HepG2 (cell line): ENCODE measurements at regions not wholly inside any gene's neighbourhood (a gene's known extent, or its start where the extent isn't known, plus 50 kb on each side); places are given as distances from the start of the nearest gene placed in this dataset.

Experiments
- KMT2B ChIP-seq: IDR thresholded peaks from 2 replicates; pipeline ENCODE4 v1.6.1; 2016; ENCODE audit warnings: missing genetic modification reagents, missing compliant biosample characterization
- PRMT3 ChIP-seq: sonication (generic); formaldehyde crosslinking; IDR thresholded peaks from 2 replicates; pipeline ENCODE4 v1.8.1; 2022; ENCODE audit warnings: low read depth, mild to moderate bottlenecking, moderate library complexity, missing genetic modification reagents, borderline replicate concordance
- ZBTB7A ChIP-seq: sonication (generic); formaldehyde crosslinking; IDR thresholded peaks from 2 replicates; pipeline ENCODE4 v1.8.0; 2022; ENCODE audit warnings: mild to moderate bottlenecking, missing genetic modification reagents
- ZIK1 ChIP-seq: sonication (generic); formaldehyde crosslinking; IDR thresholded peaks from 2 replicates; pipeline ENCODE4 v1.5.0; 2020; ENCODE audit warnings: mild to moderate bottlenecking, low read depth, missing genetic modification reagents, borderline replicate concordance
- ZNF296 ChIP-seq: sonication (generic); formaldehyde crosslinking; conservative IDR thresholded peaks from 2 replicates; pipeline ENCODE4 v1.5.0; 2020; ENCODE audit warnings: mild to moderate bottlenecking, missing genetic modification reagents
- ZNF543 ChIP-seq: sonication (generic); formaldehyde crosslinking; IDR thresholded peaks from 2 replicates; pipeline ENCODE4 v1.4.0; 2020; ENCODE audit warnings: mild to moderate bottlenecking, missing genetic modification reagents
- ZNF775 ChIP-seq: sonication (generic); formaldehyde crosslinking; IDR thresholded peaks from 2 replicates; pipeline ENCODE4 v1.4.0; 2020; ENCODE audit warnings: missing genetic modification reagents, mild to moderate bottlenecking, moderate library complexity, borderline replicate concordance
- ZNF841 ChIP-seq: sonication (generic); formaldehyde crosslinking; IDR thresholded peaks from 2 replicates; pipeline ENCODE4 v1.8.1; 2023; ENCODE audit warnings: missing genetic modification reagents, borderline replicate concordance
- TF ChIP-seq, protein P1 (sequence below): sonication (generic); formaldehyde crosslinking; IDR thresholded peaks from 2 replicates; pipeline ENCODE4 v1.5.0; 2020; ENCODE audit warnings: mild to moderate bottlenecking, missing genetic modification reagents
- TF ChIP-seq, protein P2 (sequence below): sonication (generic); formaldehyde crosslinking; IDR thresholded peaks from 2 replicates; pipeline ENCODE4 v1.4.0; 2020; ENCODE audit warnings: missing genetic modification reagents
- TF ChIP-seq, protein P3 (sequence below): sonication (generic); formaldehyde crosslinking; IDR thresholded peaks from 2 replicates; pipeline ENCODE4 v1.4.0; 2020; ENCODE audit warnings: missing genetic modification reagents, borderline replicate concordance
- TF ChIP-seq, protein P4 (sequence below): sonication (generic); formaldehyde crosslinking; IDR thresholded peaks from 2 replicates; pipeline ENCODE4 v1.9.0; 2021; ENCODE audit warnings: missing genetic modification reagents, mild to moderate bottlenecking, borderline replicate concordance
- TF ChIP-seq, protein P5 (sequence below): sonication (generic); formaldehyde crosslinking; conservative IDR thresholded peaks from 2 replicates; pipeline ENCODE4 v1.5.0; 2020; ENCODE audit warnings: missing genetic modification reagents

DNA sequence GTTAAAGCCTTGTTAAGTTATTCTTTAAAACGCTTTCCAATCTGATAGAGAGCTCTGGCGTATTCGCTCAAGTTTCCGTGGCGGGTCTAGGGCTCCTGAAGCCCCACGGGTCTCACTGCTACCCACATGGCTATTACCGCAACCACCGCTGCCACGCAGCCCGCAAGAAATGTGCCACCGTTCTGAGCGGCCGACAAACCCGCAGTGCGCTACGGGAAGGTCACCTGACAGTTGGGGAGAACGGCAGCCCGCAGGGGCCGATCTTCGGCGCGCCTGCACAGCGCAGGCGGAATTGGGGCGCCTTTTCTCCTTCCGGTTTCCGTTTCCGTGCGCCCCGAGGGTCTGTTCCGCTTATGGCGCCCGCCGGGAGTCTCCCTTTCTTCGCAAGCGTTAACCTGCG is 76.6 kb upstream of the SNRPN start (continued):
- TF ChIP-seq, protein P1, sequence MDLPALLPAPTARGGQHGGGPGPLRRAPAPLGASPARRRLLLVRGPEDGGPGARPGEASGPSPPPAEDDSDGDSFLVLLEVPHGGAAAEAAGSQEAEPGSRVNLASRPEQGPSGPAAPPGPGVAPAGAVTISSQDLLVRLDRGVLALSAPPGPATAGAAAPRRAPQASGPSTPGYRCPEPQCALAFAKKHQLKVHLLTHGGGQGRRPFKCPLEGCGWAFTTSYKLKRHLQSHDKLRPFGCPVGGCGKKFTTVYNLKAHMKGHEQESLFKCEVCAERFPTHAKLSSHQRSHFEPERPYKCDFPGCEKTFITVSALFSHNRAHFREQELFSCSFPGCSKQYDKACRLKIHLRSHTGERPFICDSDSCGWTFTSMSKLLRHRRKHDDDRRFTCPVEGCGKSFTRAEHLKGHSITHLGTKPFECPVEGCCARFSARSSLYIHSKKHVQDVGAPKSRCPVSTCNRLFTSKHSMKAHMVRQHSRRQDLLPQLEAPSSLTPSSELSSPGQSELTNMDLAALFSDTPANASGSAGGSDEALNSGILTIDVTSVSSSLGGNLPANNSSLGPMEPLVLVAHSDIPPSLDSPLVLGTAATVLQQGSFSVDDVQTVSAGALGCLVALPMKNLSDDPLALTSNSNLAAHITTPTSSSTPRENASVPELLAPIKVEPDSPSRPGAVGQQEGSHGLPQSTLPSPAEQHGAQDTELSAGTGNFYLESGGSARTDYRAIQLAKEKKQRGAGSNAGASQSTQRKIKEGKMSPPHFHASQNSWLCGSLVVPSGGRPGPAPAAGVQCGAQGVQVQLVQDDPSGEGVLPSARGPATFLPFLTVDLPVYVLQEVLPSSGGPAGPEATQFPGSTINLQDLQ = no peak
- TF ChIP-seq, protein P2, sequence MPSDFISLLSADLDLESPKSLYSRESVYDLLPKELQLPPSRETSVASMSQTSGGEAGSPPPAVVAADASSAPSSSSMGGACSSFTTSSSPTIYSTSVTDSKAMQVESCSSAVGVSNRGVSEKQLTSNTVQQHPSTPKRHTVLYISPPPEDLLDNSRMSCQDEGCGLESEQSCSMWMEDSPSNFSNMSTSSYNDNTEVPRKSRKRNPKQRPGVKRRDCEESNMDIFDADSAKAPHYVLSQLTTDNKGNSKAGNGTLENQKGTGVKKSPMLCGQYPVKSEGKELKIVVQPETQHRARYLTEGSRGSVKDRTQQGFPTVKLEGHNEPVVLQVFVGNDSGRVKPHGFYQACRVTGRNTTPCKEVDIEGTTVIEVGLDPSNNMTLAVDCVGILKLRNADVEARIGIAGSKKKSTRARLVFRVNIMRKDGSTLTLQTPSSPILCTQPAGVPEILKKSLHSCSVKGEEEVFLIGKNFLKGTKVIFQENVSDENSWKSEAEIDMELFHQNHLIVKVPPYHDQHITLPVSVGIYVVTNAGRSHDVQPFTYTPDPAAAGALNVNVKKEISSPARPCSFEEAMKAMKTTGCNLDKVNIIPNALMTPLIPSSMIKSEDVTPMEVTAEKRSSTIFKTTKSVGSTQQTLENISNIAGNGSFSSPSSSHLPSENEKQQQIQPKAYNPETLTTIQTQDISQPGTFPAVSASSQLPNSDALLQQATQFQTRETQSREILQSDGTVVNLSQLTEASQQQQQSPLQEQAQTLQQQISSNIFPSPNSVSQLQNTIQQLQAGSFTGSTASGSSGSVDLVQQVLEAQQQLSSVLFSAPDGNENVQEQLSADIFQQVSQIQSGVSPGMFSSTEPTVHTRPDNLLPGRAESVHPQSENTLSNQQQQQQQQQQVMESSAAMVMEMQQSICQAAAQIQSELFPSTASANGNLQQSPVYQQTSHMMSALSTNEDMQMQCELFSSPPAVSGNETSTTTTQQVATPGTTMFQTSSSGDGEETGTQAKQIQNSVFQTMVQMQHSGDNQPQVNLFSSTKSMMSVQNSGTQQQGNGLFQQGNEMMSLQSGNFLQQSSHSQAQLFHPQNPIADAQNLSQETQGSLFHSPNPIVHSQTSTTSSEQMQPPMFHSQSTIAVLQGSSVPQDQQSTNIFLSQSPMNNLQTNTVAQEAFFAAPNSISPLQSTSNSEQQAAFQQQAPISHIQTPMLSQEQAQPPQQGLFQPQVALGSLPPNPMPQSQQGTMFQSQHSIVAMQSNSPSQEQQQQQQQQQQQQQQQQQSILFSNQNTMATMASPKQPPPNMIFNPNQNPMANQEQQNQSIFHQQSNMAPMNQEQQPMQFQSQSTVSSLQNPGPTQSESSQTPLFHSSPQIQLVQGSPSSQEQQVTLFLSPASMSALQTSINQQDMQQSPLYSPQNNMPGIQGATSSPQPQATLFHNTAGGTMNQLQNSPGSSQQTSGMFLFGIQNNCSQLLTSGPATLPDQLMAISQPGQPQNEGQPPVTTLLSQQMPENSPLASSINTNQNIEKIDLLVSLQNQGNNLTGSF = no peak; the same call in 1 of the 2 replicates
- TF ChIP-seq, protein P3, sequence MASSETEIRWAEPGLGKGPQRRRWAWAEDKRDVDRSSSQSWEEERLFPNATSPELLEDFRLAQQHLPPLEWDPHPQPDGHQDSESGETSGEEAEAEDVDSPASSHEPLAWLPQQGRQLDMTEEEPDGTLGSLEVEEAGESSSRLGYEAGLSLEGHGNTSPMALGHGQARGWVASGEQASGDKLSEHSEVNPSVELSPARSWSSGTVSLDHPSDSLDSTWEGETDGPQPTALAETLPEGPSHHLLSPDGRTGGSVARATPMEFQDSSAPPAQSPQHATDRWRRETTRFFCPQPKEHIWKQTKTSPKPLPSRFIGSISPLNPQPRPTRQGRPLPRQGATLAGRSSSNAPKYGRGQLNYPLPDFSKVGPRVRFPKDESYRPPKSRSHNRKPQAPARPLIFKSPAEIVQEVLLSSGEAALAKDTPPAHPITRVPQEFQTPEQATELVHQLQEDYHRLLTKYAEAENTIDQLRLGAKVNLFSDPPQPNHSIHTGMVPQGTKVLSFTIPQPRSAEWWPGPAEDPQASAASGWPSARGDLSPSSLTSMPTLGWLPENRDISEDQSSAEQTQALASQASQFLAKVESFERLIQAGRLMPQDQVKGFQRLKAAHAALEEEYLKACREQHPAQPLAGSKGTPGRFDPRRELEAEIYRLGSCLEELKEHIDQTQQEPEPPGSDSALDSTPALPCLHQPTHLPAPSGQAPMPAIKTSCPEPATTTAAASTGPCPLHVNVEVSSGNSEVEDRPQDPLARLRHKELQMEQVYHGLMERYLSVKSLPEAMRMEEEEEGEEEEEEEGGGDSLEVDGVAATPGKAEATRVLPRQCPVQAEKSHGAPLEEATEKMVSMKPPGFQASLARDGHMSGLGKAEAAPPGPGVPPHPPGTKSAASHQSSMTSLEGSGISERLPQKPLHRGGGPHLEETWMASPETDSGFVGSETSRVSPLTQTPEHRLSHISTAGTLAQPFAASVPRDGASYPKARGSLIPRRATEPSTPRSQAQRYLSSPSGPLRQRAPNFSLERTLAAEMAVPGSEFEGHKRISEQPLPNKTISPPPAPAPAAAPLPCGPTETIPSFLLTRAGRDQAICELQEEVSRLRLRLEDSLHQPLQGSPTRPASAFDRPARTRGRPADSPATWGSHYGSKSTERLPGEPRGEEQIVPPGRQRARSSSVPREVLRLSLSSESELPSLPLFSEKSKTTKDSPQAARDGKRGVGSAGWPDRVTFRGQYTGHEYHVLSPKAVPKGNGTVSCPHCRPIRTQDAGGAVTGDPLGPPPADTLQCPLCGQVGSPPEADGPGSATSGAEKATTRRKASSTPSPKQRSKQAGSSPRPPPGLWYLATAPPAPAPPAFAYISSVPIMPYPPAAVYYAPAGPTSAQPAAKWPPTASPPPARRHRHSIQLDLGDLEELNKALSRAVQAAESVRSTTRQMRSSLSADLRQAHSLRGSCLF (CRISPR knock-in tag) = no peak
- TF ChIP-seq ZBTB7A (CRISPR knock-in tag) = no peak
- TF ChIP-seq, protein P4, sequence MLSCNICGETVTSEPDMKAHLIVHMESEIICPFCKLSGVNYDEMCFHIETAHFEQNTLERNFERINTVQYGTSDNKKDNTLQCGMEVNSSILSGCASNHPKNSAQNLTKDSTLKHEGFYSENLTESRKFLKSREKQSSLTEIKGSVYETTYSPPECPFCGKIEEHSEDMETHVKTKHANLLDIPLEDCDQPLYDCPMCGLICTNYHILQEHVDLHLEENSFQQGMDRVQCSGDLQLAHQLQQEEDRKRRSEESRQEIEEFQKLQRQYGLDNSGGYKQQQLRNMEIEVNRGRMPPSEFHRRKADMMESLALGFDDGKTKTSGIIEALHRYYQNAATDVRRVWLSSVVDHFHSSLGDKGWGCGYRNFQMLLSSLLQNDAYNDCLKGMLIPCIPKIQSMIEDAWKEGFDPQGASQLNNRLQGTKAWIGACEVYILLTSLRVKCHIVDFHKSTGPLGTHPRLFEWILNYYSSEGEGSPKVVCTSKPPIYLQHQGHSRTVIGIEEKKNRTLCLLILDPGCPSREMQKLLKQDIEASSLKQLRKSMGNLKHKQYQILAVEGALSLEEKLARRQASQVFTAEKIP (CRISPR knock-in tag) = no peak
- peak; percentile 83 for TF ChIP-seq KMT2B
- TF ChIP-seq ZNF543 (CRISPR knock-in tag) = no peak
- TF ChIP-seq ZNF296 (CRISPR knock-in tag) = no peak
- TF ChIP-seq ZNF841 = no peak
- no peak for TF ChIP-seq ZIK1
- no peak for TF ChIP-seq ZNF775
- TF ChIP-seq, protein P5, sequence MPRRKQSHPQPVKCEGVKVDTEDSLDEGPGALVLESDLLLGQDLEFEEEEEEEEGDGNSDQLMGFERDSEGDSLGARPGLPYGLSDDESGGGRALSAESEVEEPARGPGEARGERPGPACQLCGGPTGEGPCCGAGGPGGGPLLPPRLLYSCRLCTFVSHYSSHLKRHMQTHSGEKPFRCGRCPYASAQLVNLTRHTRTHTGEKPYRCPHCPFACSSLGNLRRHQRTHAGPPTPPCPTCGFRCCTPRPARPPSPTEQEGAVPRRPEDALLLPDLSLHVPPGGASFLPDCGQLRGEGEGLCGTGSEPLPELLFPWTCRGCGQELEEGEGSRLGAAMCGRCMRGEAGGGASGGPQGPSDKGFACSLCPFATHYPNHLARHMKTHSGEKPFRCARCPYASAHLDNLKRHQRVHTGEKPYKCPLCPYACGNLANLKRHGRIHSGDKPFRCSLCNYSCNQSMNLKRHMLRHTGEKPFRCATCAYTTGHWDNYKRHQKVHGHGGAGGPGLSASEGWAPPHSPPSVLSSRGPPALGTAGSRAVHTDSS (CRISPR knock-in tag) = no peak
- no peak for TF ChIP-seq PRMT3 (CRISPR knock-in tag)
